DMS 273 treated with DMSO at 0.1 percent for 48 hours (cell line): ENCODE measurements at regions not wholly inside any gene's neighbourhood (a gene's known extent, or its start where the extent isn't known, plus 50 kb on each side); places are given as distances from the start of the nearest gene placed in this dataset.

Experiments
- DNase-seq: peaks from one replicate; lab custom pipeline; 2025; lab: John Stamatoyannopoulos, UW

GRCh38 chrX:38887222-38887621, 86.0 kb downstream of the MID1IP1 start:
- no peak for DNase-seq

GRCh38 chrX:38890326-38890725, 89.1 kb downstream of the MID1IP1 start:
- DNase-seq = no peak

GRCh38 chrX:38890963-38891362, 89.7 kb downstream of the MID1IP1 start:
- DNase-seq = no peak

GRCh38 chrX:38891641-38892413, 90.6 kb downstream of the MID1IP1 start:
- no peak for DNase-seq

- DNase-seq = no peak
These were observed 92.2 kb downstream of the MID1IP1 start for GRCh38 chrX:38893441-38893840.

- DNase-seq = no peak
These were observed 94.5 kb downstream of the MID1IP1 start for GRCh38 chrX:38895775-38896174.

- DNase-seq = no peak
These were observed 95.6 kb downstream of the MID1IP1 start for GRCh38 chrX:38896724-38897298.

GRCh38 chrX:38898261-38898660, 97.0 kb downstream of the MID1IP1 start:
- DNase-seq = no peak

GRCh38 chrX:38899650-38900049, 98.4 kb downstream of the MID1IP1 start:
- DNase-seq = no peak

GRCh38 chrX:38900719-38901118, 99.5 kb downstream of the MID1IP1 start:
- DNase-seq = no peak

- DNase-seq = no peak
These were observed 101.8 kb downstream of the MID1IP1 start for GRCh38 chrX:38902972-38903492.

- no peak for DNase-seq
These were observed 115.5 kb downstream of the MID1IP1 start for GRCh38 chrX:38916801-38917200.

- no peak for DNase-seq
These were observed 116.7 kb downstream of the MID1IP1 start for GRCh38 chrX:38917954-38918353.

GRCh38 chrX:38919202-38919601, 117.9 kb downstream of the MID1IP1 start:
- no peak for DNase-seq

- no peak for DNase-seq
These were observed 118.7 kb downstream of the MID1IP1 start for GRCh38 chrX:38919853-38920528.

- no peak for DNase-seq
These were observed 122.3 kb downstream of the MID1IP1 start for GRCh38 chrX:38923451-38923969.

GRCh38 chrX:38927592-38927991, 126.3 kb downstream of the MID1IP1 start:
- DNase-seq = no peak

- DNase-seq = no peak
These were observed 128.7 kb downstream of the MID1IP1 start for GRCh38 chrX:38929966-38930421.

- DNase-seq = no peak
These were observed 129.2 kb downstream of the MID1IP1 start for GRCh38 chrX:38930474-38930873.

- DNase-seq = no peak
These were observed 134.3 kb downstream of the MID1IP1 start for GRCh38 chrX:38935561-38935960.

GRCh38 chrX:38937400-38937799, 136.1 kb downstream of the MID1IP1 start:
- DNase-seq = no peak

- no peak for DNase-seq
These were observed 136.7 kb downstream of the MID1IP1 start for GRCh38 chrX:38937926-38938325.

GRCh38 chrX:38939067-38939466, 137.8 kb downstream of the MID1IP1 start:
- no peak for DNase-seq
